GM19395 (cell line): ENCODE measurements at regions not wholly inside any gene's neighbourhood (a gene's known extent, or its start where the extent isn't known, plus 50 kb on each side); places are given as distances from the start of the nearest gene placed in this dataset.

Source experiments
- ATAC-seq: cut with Tn5 transposase; IDR thresholded peaks from one replicate; pipeline ENCODE4 v1.9.1; 2021; ENCODE audit warnings: mild to moderate bottlenecking, moderate library complexity; ENCODE audit not compliant: unreplicated experiment

DNA sequence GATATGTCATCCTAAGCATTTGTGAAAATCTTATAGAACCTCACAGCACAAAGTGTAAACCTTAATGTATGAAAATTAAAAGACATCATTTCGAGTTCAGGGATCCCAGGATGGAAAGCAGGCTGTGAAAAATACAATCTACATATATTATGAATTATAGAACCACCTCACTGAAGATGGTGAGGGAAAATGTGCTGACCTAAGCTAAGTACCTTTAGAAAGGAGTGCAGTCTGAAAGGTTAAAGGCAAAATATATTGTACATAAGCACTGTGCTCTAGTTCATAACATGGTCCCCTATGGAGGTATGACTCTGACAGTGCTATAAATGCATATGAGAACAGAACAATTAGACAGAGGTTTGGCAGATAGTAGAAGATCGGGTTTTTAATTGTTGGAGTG, 368.6 kb downstream of the TMA16 start:
- ATAC-seq: no peak

DNA sequence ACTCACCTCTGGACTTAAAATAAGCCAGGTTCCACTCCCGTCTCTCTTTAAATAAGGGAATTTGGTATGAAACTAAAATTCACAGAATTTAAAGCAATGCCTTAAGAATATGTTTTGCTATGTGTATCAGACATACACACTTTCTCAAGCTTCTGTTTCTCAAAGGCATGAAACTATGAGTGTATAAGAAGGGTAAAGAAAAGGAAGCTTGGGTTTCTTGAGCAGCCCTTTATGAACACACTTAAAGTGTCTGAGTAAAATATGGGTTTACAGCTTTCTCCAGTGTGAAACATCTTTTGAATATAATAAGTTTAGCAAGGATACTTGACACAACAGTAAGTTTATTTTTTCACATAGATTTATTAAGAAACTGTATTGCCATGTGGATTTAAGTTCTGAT, 370.5 kb downstream of the TMA16 start:
- no peak for ATAC-seq

DNA sequence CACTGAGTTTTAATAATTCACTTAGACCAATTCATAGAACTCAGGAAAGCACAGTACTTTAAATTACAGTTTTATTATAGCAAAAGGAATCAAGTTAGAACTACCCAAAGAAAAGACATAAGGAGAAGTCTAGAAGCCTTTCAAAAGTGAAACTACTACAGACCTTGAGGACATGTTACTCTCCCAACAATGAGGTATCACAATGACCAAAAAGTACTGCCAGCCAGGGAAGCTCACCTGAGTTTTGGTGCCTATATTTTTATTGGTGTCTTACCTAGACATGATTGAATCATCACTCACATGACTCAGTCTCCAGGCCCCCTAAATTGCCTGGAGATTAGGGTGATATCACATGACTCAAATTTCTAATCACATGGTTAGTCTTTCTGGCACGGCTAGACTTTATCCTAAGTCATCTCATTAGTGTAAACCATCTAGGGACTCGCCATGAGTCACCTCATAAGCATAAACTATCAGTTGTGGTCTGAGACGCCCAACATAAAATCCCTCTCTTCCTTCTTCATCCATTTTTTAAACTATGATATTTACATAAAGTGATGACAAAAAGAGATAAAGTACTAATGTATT, 372.3 kb downstream of the TMA16 start:
- ATAC-seq: peak; percentile 67

DNA sequence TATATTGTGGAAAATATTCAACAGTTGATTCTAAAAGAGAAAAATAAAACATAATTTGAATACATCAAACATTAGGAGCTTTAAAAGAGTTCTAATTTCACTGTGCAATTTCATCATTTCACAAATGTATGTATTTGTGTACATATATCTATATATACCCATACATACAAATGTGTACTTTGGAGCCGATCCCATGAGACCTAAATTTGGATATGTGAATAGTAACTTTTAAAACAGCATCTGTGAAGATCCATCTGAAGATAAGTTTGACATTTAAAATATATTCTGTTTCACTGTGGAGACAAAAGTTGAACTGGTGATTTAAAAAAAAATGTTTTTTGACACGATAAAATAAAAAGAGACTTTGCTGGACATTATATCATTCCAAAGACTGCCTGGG, 374.0 kb downstream of the TMA16 start:
- no peak for ATAC-seq

DNA sequence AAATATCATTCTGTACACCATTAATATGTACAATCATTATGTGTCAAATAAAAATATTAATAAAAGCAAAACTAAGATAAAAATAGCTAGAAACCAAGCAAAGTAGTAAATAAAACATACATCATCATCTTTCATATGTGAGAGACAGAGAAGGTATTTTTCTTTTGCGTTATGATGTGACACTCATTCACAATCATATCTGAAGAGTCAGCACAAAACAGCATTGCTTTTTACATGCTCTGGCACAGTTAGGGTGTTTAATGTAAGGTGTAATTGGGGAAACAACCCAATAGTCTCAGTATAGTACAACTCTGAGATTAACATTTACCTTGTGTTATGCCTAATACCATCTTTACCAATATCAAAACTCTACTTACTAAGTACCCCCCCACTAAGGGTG, 376.6 kb downstream of the TMA16 start:
- no peak for ATAC-seq

DNA sequence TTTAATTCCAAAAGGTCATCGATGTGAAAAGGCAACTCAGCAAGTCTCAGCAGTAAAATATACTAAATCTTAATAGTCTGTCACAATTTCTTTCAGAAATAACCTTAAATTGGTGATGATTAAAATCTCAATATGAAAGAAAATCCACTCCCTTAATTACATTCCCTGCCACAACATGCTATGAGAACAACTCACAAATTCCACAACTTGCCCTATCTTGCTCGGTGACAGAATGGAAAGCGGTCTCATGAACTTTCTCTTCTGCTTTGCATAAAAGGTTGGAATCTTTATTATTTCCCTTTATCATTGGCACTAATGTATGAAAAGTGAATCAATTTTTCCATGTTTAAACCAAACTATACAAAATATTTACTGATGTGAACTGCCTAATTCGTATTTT, 380.8 kb downstream of the TMA16 start:
- ATAC-seq: no peak

DNA sequence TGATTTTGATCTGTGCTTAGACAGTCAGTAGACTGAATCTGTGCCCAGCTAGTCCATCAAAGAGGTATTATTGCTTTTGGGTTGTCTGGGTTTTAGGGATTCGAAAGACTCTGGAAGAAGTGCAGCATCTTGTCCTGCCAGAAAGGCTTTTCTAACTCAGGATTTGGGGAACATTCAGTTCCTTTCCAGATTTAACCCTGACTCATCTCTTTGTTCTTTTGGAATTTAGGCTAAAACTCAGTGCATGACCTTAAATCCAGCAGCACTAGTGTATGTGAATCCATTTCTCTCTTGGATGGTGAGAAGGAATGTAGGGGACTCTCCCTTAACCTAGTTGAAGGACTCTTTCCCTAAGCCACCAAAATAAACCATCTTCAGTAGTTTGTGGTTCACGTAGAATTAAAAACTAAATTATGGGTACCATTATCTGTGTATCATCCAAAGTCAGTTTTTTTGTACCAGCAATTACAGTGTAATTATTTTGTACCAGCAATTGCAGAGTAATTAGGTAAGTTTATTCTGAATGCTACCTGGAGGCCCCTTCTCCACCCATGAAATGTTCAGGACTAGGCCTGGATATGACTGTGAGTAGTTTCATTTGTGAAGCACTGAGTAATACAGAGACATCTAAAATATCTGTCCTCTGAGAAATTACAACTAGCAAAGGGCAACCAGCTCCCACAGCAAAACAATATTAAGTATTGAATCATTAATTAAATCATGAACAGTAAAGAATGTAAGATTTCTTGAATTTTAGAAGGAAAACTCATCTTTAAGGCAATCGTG, 384.0 kb downstream of the TMA16 start:
- ATAC-seq: no peak

DNA sequence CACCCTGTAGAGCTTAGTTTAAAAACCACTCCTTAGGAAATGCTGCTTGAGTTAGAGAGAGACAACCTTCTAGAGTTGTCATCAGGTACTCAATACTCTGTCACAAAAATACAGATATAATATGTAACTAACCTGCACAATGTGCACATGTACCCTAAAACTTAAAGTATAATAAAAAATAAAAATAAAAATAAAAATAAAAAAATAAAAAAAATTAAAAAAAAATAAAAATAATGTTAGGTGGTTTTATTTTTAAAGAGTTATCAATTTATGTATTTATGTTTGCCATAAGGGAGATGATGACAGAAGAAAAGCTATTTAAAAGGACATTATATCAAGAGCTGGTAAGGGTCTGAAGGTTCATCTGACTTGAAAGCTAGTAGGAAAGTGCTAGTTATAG, 397.9 kb downstream of the TMA16 start:
- no peak for ATAC-seq

DNA sequence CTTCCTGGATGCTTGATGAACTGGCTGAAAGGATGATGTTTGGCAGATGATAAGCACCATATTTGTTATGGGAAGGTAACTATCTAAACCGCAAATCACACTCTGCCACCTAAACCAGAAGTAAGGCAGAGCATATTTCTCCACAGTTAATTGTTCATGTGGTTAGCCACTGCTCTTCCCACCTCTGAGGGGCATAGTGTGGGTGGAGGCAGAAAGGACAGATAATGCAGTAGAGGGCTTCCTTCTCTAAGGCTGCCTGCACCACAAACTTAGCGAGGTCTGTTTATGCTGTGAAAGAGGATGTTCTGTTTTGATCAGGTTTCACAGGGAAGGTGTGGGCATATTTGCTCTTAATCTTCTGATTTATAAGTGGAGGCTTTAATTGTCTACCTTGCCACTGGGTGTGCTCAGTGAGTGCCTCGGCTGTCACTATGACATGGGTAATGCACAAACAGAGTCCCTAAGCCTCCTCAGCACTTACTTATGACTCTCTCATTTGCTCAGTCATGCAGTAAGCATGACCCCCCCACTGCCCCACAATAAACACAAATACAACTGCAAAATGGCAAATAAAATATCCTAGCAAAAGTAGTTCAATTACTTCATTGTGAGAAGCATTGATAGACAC, 401.0 kb downstream of the TMA16 start:
- ATAC-seq: no peak

DNA sequence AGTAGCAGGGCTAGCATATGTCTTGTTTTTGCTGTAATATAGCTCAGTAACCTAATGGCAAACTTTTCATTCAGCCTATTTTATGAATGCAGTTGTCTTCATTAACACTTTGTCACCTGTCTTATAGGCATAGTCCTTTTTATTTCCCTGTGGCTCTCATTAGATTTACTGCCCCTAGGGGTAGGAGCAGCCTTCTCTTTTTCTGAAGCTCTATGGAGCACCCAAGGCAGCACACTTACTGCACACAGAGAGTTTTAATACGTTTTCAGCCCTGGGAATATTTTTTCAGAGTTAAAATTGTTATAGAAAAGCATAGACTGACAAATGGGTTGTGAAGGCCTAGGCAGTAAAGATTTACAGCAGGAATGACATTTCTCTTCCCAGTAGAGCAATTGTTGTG, 406.8 kb downstream of the TMA16 start:
- ATAC-seq: no peak

DNA sequence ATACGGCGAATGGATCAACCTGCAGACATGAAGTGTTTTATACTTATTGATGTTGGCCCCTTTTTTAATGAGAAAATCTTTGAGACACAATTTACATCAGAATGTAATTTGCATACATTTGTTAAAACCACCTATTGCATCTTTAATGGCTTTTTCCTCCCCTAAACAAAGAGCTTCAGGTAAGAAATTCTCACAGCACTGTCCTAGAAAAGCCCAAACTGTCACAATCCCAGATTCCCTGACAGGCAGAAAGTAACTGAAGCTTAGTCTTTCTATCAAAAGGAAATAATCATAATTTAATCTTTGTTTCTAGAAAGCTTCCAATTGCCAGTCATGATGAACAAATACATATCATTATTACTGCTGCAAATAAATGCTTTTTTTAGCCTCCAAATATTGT, 407.9 kb downstream of the TMA16 start:
- no peak for ATAC-seq

DNA sequence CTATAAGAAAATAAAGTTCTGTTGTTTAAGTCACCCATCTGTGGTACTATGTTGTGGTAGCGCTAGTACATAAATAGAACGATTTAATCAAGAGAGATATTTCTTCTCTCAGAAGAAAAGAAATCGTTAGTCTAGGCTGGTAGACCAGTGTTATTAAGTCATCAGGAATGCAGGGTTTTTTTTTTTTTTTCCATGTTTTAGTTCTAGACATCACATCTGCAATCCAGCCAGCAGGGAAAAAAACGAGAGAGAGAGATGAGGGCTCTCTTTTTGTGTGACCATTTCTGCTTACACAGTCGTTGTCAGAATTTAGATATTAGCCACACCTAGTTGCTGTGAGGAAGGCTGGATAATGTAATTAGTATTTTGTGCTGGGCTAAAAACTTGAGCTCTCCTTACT, 417.4 kb downstream of the TMA16 start:
- no peak for ATAC-seq

DNA sequence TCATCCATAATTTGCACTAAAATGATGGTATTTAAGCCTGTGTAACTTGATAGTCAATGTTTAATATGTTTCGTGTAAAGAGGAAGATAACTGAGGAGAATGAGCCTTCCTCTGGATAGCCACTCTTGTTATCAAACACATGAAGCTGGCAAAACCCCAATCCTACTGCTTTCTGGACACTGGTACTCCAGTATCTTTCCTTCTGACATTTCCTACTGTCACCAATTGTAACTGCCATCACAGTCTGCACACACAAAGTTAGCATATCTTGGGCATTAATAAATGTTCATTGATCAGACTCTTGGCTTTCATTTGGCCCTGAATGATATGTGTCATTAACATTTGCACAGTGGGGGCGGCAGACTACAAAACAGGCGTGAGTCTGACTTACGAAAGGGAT, 419.1 kb downstream of the TMA16 start:
- ATAC-seq: no peak

DNA sequence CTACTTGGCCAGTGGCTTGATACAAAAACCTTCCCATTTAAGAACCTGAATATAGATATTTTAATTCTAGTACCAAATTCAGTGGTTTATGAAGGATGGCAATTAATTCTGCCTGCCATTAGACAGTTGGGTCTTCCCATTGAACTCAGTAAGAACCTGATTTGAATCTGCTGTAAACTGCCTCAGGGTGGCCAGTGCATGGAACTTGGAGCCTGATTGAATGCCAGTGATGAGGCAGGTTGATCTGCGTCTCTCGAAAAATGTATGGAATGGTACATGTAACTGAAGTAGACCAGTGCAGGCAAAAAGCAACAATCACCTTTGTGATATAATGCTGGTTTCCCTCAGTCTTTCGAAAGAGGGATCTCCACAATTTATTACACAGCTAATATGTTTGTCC, 421.4 kb downstream of the TMA16 start:
- no peak for ATAC-seq

DNA sequence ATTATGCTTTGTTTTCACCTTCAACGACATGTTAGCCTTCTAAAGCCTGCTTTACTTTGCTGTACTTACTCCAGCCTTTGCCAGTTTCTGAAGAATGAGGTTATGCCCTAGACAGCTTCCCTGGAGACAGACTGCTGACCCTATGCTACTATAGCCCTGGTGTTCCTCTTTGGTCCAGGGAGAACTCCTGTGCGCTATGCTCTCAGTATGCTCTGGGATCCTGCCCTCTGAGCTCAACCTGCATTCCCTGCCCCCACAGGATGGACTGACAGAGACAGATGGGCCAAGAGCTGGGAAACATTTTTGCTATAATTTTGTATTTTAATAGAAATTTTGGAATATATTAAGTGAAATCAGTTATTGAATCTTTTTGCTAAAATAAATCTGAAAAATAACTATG, 425.9 kb downstream of the TMA16 start:
- ATAC-seq: no peak

DNA sequence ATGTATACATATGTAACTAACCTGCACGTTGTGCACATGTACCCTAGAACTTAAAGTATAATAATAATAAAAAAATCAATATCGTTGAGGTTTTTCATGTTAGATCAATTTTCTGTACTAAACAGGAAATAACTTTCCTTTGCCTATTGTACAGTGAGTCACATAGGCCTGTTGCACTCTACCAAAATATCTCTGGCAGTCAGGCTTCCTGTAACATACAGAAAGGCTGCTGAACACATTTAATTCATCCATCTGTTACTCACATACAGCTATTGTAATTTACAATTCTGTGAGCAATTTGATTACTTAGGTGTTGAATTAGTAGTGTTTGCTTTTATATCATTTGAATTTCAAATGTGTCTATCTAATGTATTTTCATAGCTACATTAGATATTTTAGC, 427.8 kb downstream of the TMA16 start:
- no peak for ATAC-seq

DNA sequence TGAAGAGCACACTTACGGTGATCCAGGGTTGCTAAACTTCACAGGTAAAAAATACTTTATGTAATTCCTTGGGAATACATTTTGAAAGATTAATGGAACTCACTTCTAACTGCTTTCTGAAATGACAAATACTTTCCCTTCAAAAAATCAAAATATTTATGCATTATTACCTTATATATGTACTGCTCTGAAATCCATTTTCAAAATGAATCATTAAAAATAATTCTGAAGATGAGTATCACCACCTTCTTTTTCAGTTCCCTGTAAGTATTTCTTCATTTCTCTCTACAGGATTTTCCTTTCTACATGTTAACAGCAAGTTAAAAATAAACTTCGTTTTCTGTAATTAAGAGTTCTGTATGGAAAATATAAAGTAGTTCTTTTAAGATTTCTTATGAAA, 428.6 kb downstream of the TMA16 start:
- no peak for ATAC-seq

DNA sequence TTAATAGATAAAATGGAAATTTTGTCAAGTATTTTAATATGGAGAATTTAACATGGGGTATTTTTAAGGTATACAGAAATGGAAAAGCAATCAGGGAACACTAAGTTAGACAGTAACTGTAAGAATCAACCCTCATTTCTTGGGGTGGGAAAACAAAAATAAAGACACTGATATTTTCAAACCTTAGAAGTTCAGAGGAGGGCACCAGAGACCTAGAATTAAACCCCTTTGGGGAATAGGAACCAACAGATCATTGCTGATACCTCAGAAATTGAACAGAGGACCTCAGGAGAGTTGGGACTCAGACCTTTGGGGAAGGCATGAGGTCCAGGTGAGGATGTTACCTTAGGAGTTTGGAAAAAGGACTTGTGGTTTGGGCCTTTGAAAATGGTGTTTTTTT, 435.6 kb downstream of the TMA16 start:
- ATAC-seq: no peak

DNA sequence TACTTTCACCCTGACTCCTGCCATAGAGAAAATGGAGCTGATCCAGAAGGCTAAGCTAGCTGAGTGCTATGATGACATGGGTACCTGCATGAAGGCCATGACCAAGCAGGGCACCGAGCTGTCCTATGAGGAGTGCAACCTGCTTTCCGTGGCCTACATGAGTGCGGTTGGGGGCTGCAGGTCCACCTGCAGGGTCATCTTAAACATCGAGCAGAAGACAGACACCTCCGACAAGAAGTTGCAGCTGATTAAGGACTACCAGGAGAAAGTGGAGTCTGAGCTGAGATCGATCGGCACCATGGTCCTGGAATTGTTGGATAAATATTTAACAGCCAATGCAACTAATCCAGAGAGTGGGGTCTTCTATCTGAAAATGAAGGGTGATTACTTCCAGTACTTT, 438.0 kb downstream of the TMA16 start:
- ATAC-seq: no peak

DNA sequence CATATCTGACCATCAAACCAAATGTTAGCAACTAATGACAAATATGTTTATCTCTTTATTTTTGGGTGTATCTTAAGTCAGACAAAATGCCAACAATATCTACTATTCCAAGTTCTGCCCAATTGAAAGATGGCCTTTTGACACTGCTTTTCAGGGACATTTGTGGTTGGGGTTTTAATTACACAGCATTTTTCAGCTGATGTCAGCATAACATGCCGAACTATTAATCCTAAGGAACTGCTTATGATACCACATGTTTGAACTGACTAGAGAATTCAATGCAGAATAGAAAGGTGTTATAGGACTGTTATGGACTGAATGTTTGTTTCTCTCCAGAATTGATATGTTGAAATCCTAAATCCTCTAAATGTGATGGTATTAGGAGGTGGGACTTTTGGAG, 445.1 kb downstream of the TMA16 start:
- no peak for ATAC-seq

DNA sequence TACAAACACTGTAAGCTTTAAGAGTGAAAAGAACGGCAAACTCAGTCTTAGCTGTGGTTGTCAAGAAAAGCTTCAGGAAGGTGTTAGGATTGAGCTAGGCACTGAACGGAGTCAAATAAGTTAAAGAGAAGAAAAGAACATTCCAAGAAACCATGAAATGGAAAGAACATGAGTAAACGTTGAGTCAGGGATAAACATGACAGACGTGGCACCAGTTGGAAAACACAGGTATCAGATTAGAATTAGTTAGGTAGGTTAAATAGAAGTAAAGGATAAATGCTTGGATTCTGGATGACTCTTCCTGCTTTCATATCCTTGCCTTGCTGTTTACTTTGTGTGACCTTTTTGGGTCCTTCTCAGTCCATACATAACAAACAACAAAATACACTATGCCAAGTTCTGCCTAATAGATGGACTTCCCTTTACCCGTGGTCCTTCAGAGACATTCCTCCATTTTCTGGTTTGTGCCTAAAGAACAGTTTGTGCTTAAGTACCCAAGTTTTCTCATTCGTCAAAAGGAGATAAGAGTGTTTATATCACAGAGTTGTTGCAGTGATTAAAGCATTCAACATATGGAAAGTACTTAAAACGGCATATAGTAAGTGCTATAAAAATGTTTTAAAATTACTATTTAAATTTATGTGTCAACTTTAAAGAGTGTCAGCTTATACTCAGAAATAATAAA, 446.9 kb downstream of the TMA16 start:
- ATAC-seq: no peak

DNA sequence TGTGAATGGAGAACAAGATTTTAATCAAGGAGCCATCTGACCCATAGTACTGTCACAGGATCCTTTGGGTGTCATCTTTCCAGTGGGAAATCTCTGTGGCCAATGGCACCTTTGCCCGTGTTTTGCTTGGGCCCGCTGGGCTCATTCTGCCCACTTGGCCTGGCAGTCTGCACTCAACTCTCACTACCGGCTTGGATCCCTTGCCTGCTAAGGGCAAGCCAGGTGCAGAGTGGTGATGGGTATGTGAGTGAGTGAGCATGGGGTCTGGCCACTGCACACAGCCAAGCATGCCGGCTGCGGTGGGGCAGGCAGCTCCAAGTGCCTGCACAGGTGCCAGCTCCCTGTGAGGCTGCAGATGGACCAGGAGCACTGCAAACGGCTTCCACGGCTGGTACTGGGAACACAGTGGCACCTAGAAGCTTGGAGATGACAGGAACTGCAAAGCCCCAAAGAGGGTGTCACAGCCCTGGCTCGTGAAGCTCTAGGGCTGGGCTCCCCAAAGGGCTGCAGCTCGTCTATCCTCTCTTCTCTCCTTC, 454.5 kb downstream of the TMA16 start:
- ATAC-seq: no peak
